OCI-LY3 (cell line): ENCODE measurements at regions not wholly inside any gene's neighbourhood (a gene's known extent, or its start where the extent isn't known, plus 50 kb on each side); places are given as distances from the start of the nearest gene placed in this dataset.

Experiments
- CTCF ChIP-seq: fragments of 200-600, 300-600 bp; sonication (generic); IDR thresholded peaks from 2 replicates; pipeline ENCODE4 v1.5.1; 2014; ENCODE audit warnings: antibody characterized with exemption, low read length, low read depth
- EZH2phosphoT487 ChIP-seq: fragments of 200-600 bp; shearing (Covaris generic); IDR thresholded peaks from 2 replicates; pipeline ENCODE4 v1.6.1; 2018; ENCODE audit warnings: antibody characterized with exemption, mixed run types, low read depth

GRCh38 chr4:135244056-135244455, 1042.5 kb upstream of the PABPC4L start:
- TF ChIP-seq CTCF (no peak), EZH2phosphoT487 (no peak)
